GM12873 (cell line): ENCODE measurements at regions not wholly inside any gene's neighbourhood (a gene's known extent, or its start where the extent isn't known, plus 50 kb on each side); places are given as distances from the start of the nearest gene placed in this dataset.

Source experiments
- CTCF ChIP-seq: IDR thresholded peaks from 2 replicates; pipeline ENCODE4 v1.5.1; 2012; ENCODE audit warnings: low read depth, mild to moderate bottlenecking, moderate library complexity, low read length, control low read depth; ENCODE audit not compliant: insufficient read depth; ENCODE audit errors: missing control alignments

DNA sequence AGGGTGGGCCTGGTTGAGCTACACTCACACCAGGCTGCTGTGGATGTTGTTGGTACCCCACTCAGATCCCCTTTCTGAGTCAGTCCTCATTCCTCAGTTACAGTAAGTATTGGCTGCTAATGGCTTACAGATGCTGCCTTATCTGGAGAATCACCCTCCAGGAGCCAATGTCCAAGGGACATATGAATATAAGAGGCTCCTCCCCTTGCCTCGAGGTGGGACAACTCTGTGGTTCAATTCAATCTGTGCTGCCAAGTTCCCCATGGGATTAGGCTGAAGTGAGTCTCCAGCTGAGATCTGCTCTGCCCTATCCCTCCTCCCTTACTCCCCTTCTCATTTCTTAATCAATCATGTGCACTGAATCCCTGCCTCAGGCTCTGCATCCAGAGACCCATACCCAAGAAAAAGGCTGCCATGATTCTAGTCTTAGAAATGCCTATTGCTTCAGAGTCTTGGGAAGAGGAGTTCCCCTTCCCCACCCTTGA, 168.8 kb upstream of the SYT13 start:
- TF ChIP-seq CTCF, result no peak

GRCh38 chr11:45453721-45454120, 167.6 kb upstream of the SYT13 start:
- TF ChIP-seq CTCF, result no peak

- no peak for TF ChIP-seq CTCF
These were observed 165.8 kb upstream of the SYT13 start for GRCh38 chr11:45451766-45452440.

DNA sequence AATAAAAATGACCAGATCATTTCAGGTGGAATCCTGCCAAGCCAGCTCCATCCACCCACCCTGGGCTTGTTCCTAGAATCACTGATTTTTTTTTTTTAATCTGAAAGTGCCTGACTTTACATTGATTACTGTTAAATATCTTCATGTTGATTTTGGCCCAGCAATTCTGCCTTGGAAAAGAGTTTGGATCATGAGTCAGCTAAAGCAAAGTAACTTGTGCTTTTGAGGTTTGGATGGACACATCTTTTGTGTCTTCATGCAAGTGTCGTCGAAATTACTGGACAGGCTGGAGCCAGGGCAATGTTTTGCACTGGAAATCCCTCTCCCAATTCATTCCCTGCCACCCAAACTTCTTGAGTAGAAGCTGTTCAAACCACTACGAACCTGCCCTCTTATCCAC, 164.0 kb upstream of the SYT13 start:
- no peak for TF ChIP-seq CTCF

DNA sequence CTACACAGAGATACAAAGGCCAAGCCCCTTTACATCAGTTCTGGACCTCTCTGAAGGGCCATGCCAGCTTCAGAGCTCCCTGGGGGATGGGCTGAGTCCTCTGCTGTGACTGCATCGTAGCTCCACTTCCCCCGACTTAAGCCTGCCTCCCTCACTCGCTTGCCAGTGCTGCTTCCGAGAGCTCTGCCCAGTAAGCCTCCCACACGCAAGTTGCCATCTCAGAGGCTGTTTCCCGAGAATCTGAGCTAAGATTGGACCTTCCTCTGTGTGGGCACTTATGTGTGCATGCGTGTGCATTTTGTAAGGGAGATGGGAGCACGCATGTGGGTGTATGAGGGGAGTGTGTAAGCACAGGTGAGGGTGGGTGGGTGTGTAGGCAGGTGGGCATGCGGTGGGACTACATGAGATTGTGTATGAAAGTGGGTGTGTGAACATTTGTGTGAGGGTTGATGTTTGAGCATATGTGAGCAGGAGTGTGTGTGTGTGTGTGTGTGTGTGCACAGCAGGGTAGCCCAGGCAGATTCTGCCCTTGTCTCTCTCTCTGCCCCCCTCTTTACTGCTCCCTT, 163.0 kb upstream of the SYT13 start:
- TF ChIP-seq CTCF, result no peak

GRCh38 chr11:45448561-45448960, 162.4 kb upstream of the SYT13 start:
- TF ChIP-seq CTCF, result no peak

DNA sequence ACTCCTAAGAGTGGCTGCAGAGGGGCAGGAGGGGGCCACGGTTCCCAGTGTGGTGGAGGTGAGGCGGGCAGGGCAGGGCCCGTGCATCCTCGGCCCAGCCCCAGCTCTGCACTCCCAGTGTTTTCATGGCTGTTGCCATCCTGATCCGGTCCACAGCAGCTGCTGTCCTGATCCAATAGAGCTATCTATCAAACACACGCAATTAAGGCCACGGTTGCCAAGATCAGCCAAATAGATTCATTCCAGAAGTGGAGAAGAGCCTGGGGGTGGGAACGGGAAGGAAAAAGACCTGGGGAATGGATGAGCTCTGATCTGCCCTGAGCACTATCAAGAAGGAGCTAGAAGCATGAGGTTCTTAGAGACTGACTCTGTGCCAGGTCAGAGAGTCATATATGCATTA, 160.9 kb upstream of the SYT13 start:
- no peak for TF ChIP-seq CTCF
